Stimulated activated CD4-positive, alpha-beta T cell treated with anti-CD3 and anti-CD28 coated beads, Interleukin-15, amount 100 ng/mL, for 1 hour (primary cell): ENCODE measurements at regions not wholly inside any gene's neighbourhood (a gene's known extent, or its start where the extent isn't known, plus 50 kb on each side); places are given as distances from the start of the nearest gene placed in this dataset.

Experiments used
- DNase-seq, 2 donors: peaks; one replicate each; pipeline ENCODE4 v3.0.0-alpha.2; 2020; ENCODE audit warnings: low read depth in 1 of 2, low spot score in 1 of 2

DNA sequence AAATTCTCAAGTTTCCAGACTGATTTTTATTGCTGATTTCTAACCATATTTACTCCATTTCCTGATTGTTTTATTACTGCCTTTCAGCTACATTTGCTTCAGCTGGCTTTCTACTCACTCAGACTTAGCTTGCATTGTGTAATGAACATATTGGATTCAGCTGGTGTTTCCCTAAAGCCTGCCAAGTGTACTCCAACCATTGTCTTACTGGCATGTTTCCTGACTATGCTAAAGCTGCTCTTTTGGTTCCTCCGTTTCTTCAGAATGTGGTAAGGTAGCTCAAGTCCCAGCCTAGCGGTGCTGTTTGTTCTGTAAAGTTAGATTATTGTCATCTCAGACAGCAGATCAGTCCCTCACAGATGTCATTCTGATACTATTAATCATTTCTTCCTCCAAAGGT, 53.1 kb upstream of the GLRA2 start:
- no peak for DNase-seq

DNA sequence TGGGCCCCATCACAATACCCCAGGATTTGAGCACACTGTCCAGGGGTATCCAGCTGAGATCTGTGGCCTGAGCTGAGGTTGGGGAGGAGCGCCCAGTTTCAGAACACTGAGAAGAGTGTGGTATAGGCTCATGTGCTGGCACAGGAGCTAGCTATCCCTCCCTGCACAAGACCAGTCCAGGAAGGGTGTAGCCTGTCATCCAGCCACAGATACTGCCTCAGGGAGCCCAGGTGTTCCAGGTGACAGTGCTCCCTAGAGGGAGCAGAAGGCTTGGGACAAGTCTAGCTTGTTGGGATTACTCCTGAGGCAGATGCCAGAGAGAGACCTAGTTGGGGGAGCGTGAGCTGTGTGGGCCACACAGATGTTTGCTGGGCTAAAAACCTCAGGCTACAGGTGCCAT, 79.6 kb upstream of the GLRA2 start:
- DNase-seq, result no peak

DNA sequence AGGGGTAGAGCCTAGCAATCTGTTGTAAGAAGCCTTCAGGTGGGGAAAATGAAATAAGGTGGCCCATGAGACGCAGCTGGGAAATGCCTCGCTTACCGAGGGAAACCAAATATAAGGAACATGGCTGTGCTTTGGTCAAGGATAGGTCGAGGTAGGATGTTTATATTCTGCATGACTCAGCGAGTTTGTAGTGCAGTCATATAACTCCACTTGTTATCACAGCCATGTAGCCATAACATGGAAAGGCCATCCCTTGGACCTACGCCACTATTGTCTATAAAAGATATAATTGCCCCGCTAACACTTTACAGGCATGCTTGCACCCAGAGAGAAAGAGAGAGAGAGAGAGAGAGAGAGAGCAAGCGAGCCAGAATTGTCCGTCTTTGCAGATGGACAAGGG, 80.9 kb upstream of the GLRA2 start:
- DNase-seq, result no peak

DNA sequence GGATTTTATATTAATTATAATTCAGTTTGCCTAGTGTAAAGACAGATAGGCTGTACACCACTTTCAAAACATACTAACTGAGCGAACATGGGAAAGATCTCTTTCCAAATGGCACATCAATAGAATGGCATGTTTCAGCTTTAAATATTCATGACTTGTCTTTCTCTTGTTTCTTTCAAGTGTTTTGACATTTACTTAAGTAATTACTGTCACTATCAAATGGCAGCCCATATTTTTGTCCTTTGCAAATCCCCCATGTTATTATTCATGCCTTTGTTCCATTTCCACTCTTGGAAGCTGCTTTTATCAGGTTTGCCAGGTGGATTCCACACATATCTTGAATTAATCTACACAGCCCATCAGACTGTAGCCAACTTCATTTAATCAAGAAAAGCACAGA, 89.2 kb upstream of the GLRA2 start:
- no peak for DNase-seq

DNA sequence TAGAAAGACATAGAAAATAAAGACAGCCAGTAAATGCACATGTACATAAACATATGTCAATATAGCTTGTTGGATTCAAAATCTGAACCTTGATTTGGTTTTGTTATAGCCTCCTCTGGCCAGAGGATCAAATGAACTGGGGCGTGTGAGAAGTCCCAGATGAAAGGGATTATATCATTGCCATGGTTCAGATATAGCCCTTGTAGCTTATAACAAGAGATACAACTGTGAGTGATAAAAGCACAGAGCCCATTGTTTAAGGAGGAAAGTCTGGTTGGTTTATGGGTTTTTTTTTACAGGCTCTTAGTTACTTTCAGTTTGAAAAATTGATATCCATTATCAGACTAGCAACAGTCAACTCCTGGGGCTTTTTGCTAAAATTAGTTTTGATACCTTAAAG, 101.7 kb upstream of the GLRA2 start:
- no peak for DNase-seq

DNA sequence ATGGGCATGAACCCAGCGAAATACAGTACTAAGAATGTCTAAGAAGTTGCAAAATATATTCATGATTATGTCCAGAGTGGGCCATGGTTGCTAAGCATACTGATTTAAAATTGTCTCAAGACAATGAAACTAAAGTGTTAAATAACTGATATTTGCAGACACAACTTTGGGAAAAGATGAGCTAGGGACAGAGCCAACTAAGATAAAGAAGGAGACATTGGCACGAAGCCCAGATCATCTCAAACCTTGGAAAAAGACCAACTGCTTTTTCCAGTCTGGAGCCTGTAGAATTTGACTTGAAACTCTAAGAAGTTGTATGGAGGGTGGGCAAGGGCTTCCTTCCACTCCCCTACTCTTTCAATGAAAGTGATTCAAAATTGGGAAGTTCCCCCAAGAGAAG, 108.5 kb upstream of the GLRA2 start:
- DNase-seq, result no peak

DNA sequence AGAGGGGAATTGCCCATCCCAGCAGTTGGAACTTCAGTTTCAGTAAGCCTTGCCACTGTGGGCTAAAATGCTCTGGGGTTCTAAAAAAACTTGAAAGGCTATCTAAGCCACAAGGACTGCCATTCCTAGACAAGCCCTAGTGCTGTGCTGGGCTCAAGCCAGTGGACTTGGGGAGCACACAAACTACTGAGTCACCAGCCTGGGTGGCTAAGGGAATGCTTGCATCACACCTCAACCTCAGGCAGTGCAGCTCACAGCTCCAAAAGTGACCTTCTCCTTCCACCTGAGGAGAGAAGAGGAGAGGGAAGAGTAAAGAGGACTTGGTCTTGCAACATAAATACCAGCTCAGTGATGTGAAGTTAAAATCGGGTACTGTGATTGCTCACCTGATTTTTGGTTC, 116.7 kb upstream of the GLRA2 start:
- no peak for DNase-seq

DNA sequence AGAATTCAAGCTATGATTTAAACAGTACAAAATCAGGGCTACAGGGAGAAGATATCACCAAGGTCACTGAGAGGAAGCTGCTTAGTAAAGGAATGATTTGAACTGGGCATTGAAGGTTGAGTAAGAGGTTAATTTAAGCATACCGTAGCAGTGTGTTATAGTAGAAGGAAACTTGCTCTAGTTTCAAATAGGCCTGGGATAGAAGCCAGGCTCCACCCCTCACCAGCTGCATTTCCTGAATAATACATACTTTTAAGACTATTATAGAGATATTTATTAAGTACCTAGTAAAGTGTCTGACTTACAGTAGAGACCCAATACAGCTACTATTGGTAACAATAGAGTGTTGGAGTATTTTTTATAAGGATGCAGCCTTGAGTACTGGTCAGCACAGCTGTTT, 118.0 kb upstream of the GLRA2 start:
- DNase-seq, result no peak

DNA sequence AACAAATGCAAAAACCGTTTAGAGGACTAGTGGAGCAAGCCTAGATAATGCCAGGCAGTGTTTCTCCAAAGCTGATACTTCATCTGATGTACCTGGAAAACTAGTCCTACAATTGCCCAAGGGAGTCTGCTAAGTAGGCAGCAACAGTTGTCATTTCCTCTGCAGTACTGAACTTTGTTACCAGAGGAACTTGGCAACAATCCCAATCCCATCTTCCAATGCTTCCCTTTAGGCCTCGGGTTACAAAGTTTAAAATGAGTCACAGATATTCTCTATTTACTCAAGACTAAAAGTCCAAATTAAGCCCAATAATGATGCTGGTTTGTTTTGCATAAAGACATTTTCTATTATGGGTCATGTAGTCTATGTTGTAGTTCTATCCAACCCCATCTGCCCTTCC, 120.0 kb upstream of the GLRA2 start:
- no peak for DNase-seq

DNA sequence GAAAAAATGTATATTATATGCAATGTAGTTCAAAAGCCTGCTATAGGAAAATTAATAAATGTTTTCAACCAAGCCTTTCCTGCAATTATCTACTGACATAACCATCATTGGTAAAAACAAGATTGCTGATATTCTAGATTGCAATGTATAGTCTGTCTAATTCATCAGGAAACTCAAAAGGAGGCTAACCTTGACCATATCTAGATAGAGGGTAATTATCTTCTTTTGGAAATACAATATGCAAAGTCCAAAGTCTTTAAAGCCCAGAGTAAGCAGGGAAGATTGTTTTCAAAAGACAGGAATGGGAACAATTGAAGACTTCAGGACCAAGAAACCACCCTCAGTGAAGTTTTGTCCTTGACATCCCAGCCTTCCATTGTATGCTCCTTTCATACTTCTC, 123.1 kb upstream of the GLRA2 start:
- DNase-seq, result no peak

DNA sequence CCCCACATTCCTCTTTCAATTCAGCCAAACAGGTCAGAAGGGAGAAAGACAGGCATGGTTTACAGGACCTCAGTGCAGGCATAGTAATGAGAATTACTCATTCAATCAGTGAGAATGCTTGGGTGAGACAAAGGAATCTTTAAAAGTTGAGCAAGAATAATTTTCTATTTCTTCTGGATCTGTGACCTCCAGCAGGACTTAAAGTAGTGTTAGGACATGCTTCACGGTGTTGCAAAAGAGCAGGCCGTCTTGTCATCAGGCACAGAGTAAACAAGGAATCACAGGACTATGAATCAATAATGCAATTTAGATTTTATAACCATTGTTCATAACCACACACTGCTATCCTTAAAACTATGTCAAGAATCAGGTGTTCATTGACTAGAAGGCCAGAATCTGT, 130.6 kb upstream of the GLRA2 start:
- DNase-seq, result no peak

DNA sequence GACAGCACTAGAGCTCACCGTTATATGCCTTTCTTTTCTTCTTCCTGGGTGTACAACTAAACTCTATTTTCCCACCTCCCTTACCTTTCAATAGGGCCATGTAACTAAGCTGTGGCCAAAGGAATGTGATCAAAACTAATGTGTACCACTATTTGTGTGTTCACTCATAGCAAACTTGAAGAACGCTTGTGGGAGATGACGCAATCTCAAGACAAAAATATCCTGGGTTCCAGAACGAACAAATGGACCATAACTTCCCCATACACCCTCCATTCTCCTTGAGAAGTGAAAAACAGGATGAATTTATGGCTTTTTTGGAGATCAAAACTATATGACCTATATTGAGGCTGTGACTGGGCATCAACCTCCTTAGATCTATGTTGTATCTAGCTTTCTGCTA, 139.7 kb upstream of the GLRA2 start:
- no peak for DNase-seq

DNA sequence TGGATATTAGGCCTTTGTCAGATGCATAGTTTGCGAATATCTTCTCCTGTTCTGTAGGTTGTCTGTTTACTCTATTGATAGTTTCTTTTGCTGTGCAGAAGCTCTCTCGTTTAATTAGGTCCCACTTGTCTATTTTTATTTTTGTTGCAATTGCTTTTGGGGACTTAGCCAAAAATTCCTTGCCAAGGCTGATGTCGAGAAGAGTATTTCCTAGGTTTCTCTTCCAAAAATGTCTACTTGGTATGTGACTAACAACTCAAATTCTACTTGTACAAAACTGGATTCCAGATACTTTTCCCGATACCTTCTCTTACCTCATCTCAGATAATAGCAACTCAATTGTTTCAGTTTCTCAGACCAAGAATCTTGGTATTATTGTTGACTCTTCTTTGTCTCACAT, 142.4 kb upstream of the GLRA2 start:
- DNase-seq, result no peak

DNA sequence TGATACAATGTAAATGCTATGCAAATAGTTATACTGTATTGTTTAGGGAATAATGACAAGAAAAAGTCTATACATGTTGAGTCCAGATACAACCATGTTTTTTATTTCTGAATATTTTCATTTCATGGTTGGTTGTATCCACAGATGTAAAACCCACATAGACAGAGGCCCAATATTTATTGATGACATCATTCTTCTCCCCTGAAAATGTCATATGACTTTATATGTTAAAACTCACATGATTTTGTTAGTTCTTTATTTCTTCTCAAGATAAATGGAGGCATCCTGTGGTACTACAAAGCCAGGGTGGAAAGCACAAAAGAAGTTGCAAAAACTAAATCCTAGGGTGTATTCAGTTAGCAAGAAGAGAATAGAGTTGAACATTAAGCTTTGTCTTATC, 149.3 kb upstream of the GLRA2 start:
- DNase-seq, result no peak

DNA sequence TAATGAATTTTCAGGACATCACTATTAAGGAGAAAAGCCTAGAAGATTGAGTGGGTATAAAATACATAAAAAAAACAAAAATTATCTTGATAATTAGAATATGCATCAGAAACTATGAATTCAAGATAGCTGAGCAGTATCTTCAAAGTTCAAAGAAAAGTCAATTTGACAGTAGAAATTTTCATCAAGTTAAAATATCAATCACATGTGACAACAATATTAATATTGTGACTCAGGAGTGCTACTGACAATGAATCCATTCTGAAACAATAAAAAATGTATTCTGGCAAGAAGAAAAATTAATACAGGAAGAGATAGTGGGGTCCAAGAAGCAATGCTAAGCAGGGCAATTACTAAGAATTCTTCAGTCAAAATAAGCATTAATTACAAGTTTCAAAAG, 151.9 kb upstream of the GLRA2 start:
- DNase-seq, result no peak

DNA sequence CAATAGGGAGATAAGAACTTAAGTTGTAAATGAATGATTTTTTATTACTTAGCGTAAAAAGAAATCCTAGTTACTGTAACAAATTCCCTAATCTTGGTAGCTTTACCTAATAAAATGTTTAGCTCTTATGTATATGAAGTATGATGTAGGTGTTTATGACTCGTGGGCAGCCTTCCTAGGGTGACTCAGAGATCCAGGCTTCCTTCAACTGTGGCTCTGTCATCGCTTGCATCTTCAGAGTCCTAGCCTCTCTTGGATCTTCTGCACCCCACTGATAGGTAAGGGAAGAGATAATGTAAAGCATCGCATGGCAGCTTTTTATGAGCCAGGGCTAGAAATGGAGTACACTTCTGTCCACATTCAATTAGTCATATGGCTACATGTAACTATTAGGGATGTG, 165.6 kb upstream of the GLRA2 start:
- DNase-seq, result no peak

DNA sequence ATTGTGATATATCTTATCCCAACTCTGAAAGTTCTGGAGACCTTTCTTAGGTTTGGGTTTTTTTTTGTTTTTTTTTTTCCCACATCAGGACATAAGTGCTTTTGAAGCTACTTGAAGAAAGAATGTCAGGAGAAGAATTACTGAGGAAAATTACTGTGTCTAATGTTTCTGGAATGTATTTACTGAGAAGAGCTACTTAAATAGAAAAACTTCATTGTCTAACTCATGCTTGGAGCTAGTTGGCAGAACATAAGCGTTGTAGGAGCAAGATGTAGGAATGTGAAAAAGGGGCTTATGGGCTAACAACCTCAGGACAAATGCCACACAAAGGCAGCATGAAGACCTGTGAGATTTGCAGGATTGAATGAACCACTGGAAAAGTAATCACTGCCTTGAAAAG, 166.6 kb upstream of the GLRA2 start:
- DNase-seq, result no peak

DNA sequence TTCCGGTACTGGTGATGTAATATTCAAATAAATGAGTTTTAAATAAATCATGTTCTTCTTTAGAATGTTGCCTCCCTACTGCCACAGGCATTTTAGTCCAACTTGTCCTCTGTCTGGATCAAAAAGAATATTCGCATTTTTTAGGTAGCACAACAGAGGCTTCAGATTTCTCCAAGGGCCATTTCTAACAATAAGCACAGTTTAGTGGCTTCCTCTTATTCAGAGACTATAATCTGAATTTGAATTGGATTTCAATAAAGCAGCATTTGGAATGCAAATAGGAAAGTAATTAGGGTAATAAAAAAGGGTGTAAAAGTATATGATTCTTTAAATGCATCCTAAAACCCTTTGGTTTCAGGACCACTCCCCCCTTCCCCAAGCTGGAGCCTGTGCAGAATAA, 167.9 kb upstream of the GLRA2 start:
- DNase-seq, result no peak

DNA sequence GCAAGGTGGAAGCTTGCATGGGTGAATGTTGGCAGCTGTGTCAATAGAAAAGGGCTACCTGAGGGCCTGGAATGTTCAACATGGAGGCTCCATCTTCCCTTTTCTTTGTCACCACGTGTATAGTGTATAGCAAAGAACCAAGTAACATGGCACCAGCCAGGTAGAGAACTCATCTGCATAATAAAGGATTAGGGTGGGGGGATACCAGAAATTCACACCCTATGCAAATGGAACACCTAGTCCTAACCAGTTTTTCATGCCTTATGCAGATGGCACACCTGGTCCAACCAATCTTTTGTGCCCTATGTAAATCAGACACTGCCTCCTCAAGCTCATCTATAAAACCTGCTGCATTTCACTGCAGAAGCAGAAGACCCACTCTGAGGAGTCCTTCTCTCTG, 169.6 kb upstream of the GLRA2 start:
- no peak for DNase-seq

DNA sequence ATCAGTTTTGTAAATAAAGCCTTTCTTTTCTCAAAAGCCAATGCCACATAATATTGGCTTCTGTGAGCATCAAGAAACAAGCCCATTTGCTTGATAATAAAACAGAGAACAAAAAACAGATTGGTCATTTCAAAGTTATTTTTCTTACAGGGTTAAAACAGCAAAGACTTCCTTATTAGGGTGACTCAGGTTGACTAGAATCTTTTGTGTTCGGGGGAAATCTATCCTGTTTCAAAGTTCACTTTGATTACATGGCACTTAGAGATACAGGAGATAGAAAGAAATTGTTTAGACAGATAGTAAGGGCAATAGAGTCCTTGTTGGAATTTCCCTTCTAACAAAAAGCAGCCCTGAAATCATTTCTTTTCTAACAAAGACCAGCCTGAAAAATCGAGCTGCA, 170.0 kb upstream of the GLRA2 start:
- DNase-seq, result no peak

DNA sequence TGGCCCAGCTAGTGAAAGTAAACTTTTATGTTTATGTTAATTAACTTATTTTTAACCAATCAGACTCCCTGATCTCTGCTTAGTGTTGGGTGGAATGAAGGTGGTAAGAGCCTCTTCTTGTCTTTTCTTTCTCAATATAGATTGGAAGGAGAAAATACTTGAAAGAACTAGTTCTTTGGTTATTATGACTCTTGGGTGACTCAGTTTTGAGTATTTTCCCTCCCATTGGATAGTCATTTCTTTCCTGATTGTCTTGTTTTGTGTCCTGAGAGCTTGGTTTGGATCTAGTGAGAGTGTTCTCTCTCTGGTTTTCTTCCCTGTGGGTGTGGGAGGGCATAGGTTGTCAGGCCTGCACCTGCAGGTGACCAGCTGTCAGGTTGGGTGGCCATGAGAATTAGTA, 172.0 kb upstream of the GLRA2 start:
- DNase-seq, result no peak

DNA sequence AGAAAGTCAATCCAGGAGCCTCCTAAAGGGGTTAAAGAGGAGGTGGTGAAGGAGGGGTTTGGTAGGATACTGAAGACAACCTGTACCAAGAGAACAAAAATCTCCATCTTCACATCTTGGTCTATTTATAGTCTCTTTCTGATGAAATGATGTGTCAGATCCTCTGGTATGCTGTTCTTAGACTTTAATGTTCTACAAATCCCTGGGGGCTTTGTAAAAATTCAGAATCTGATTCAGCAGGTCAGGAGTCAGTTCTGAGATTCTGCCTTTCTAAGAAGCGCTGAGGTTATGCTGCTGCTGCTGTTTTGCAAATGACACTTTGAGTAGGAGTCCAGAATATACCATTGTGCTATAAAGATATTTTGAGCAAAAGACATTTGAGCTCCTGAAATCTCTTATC, 172.9 kb upstream of the GLRA2 start:
- no peak for DNase-seq

DNA sequence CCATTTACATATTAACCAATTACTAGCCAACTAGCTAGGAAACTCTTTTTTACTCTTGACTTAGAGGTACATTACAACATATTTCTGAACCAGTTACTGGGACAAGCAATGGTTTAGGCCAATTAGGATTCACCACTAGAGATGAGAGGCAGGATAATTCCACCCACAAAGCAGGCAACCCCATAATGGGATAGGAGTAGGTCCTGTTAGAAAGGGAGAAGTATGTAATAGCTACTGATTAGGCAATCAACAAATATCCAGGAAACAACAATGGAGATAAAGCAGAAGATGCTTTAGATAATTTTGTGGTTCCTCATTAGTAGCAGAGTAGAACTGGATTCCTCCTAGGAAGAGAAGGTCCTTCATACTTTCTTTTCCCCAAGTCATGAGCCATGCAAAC, 173.8 kb upstream of the GLRA2 start:
- no peak for DNase-seq

DNA sequence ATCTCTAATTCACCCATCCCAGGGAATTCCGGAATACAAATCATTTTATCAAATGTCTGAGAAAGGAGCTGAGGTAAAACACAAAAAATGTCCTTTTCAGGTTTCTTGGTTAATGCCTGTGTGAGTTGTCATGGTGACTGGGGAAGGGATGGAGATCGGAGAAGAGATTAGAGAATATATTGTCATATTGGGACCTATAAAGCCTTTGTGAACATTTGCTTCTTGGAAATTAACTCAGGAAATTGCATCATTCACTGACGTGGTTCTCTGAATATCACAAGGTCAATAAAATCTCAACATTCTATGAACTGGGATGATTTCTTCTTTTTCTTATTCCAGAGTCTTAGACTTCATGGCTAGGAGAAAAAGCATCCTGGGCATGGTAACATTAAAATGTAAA, 174.8 kb upstream of the GLRA2 start:
- DNase-seq, result no peak

DNA sequence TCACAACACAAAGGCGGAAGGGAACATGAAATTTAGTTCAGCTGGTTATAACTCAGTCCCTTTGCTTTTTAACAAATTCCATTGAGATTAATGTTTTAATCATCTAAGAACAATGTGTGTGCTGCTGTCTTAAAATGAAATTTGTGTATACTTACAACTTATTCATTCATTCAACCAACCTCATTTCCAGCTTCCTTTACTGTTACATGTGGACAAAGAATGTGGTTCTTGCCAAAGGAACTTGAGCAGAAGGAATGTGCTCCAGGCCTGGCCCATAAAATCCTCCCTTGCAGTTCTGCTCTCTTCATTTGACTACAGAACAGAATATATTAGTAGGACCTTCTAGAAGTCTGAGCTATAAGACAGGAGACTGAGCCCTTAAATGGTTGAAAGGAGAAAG, 176.8 kb upstream of the GLRA2 start:
- DNase-seq, result no peak
